GM12873 (cell line): ENCODE measurements at regions not wholly inside any gene's neighbourhood (a gene's known extent, or its start where the extent isn't known, plus 50 kb on each side); places are given as distances from the start of the nearest gene placed in this dataset.

Experiments
- CTCF ChIP-seq: IDR thresholded peaks from 2 replicates; pipeline ENCODE4 v1.5.1; 2012; ENCODE audit warnings: low read depth, mild to moderate bottlenecking, moderate library complexity, low read length, control low read depth; ENCODE audit not compliant: insufficient read depth; ENCODE audit errors: missing control alignments

- TF ChIP-seq CTCF: no peak
Observed at GRCh38 chr2:220619525-220620220, 952.4 kb downstream of the EPHA4 start.

- TF ChIP-seq CTCF: no peak
Observed at GRCh38 chr2:220626603-220627002, 945.5 kb downstream of the EPHA4 start.

GRCh38 chr2:220628252-220628651, 943.9 kb downstream of the EPHA4 start:
- no peak for TF ChIP-seq CTCF

GRCh38 chr2:220641137-220641536, 931.0 kb downstream of the EPHA4 start:
- TF ChIP-seq CTCF: no peak

GRCh38 chr2:220646424-220646823, 925.7 kb downstream of the EPHA4 start:
- TF ChIP-seq CTCF: no peak

- TF ChIP-seq CTCF: no peak
Observed at GRCh38 chr2:220648628-220649027, 923.5 kb downstream of the EPHA4 start.

- no peak for TF ChIP-seq CTCF
Observed at GRCh38 chr2:220653776-220654175, 918.3 kb downstream of the EPHA4 start.

- no peak for TF ChIP-seq CTCF
Observed at GRCh38 chr2:220654322-220654721, 917.8 kb downstream of the EPHA4 start.
